ENCODE measurements at regions not wholly inside any gene's neighbourhood (a gene's known extent, or its start where the extent isn't known, plus 50 kb on each side); places are given as distances from the start of the nearest gene placed in this dataset.
"Not testable (repeated sequence)": the region's sequence is repeated elsewhere in the genome, so short reads cannot be mapped to it uniquely, and the experiment has no call there.

DNA sequence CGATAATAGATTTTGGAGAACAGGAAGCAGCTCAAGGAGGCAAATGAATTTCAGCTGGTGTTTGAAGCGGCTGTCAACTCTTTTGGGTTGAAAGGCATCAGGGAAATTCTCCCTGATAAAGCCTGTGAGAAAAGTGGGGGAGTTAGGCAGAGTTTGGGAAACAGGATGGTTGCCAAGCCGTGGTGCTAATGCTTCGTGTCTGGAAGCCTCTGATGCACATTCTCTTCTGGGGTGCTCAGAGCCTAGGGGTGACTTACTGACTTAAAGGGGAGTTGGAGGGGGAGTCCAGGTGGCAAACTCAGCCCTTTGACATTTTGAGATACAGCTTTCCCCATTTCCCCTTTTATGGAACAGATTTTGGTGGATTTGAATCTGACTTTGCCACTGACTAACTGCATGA lies 202.5 kb upstream of the CLINT1 start:
- DNase-seq (ENCODE audit: low spot score) = no peak

DNA sequence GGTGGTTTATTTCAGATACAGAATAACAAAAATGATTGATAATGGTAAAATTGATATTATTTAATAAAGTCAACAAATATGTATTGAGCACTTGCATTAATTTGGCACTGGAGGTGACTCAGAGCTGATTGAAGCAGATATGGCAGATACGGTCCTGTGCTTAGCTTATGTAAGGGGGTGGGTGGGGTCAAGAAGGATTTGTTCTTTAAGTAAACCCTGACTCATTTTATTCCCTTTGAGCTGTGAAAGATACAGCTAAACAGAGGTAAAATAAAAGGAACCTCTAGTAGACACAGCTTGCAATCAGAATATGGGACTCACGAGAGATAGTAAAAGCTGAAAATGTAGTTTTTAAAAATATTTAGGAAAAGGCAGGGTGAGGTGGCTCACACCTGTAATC lies 201.3 kb upstream of the CLINT1 start:
- no peak for DNase-seq (ENCODE audit: low spot score)

DNA sequence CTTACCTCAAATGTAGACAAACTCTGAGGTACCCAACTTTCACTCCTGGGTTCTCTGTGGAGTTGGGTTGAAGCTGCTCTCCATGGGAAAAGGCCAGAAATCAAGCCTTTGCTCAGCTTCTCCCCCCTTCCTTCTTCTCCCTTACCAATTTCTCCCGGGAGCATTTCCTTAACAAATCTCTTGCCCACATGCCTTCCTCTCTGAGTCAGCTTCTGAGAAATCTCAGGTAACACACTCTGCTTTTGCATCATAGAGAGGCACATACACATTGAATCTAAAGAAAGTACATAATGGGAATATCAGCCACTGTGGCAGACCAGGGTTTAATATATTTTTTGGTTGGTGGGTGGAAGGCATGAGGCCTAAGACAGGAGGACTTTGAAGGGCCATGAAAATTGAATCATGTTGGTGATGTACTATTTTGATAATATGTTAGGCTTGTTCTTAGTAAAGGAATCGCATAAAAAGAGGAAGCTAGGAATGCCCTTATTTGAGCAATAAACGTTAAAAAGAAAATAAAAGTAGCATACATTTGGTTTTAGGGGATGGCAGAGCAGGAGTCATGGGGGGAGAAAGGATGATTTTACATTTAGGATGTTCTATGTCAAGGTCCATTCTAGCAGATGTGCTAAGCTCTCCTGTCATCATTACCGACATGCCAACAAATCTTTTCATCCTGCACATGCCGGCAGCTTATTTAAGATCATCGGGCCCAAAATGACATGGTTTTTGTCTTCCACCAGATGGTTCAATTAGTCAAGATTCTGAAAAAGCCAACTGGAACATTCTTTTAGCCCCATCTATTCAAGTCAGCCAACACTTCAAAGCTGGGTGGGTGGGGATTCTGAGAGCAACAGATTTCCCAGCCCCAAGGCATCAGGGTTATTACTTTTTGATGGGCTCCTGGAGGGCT lies 199.5 kb upstream of the CLINT1 start:
- no peak for DNase-seq (ENCODE audit: low spot score)

DNA sequence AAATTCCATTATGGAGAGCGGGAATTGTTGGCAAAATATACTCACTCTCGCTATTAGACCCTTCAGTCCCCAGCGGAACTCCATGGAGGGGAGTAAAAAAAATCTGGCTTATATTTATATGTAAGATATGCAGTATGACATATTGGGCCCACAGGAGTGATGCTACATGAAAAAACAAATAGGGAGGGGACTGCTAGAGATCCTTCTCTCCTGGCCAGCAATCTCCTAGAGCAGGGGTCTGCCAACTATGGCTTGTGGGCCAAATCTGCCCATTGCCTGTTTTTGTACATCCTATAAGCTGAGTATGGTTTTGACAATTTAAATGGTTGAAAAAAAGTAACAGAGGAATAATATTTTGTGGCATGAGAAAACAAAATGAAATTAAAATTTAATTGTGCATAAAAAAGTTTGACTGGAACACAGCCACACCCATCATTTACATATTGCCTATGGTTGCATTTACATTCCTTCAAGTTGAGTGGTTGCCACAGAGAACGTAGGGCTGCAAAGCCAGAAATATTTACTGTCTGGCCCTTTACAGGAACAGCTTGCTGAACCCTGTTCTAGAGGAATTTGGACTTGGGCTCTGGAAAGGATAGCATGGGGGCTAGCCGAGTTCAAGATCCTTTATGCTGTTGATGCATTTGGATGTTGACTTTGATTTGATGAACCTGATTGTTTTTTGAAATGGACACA lies 197.3 kb upstream of the CLINT1 start:
- DNase-seq (ENCODE audit: low spot score) = no peak

DNA sequence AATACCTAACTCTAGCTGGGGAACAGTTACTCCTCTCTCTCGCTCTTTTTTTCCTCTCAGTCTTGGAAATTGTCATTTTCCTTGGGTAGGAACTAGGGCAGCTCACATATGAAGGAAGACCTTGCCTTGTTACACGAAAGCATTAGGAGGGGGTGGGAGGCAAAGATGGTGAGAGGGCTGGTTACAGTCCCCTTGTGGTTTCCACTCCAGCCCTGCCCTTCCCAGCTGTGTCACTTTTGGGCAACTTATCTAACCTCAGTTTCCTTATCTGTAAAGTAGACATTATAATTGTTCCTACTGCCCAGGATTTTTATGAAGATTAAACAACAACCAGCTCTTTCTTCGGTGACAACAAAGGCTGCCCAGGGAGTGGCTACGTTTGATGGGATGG lies 196.2 kb upstream of the CLINT1 start:
- no peak for DNase-seq (ENCODE audit: low spot score)

DNA sequence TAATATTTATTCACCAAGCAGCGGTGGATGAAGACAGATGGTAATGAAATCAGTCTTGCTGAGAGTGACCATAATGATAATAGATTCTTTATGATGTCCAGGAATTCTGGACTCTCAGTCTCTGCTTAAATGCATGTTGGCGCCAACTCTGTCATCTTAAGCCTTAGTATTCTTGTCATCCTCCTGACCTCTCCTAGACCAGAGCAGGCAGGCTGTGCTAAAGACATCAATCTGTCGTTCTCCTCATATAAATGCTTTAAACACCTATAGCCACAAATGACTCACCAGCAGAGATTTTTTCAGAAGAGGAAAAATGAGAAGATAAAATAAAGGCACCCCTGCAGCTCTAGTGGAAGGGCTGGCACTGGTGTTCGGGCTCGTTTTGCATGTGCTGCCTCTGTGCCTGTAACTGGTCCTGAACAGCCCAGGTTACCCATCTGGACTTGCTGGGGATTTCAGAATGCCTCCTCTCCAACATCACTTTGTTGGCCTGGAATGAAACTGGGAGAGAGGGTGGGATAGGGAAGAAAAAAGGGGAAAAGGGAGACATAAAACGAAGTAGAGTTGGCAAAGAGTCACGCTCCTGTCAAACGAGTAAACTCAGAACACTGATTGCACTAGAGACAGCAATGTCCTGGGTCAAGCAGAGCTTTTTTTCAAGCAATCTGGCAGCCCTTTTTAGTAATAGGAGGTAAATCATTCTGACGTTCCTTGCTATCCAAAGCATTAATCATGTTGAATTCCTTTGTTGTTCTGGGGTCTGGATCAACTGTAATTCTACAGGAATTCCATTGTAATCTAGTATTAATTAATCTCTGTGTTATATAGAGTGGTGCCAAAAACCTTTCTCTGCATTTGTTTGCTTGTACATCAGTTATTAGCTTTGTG lies 195.5 kb upstream of the CLINT1 start:
- no peak for DNase-seq (ENCODE audit: low spot score)

DNA sequence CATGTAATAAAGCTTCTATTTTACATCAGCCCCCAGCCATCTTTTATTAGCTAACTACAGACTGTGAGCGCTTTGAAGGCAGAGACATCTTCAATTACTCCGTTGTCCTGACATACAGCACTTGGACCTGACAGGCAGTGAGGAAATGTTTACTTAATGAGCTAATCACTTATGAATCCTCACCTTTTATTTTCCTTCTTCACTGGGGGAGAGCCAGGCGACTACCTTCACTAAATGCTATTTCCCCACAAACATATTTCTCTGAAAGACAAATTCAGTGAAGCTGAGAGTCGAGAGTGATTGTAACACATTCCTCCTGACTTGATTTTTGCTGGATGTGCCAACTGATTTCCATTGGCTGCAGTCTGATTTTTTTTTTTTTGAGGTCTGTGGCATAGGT lies 192.1 kb upstream of the CLINT1 start:
- DNase-seq (ENCODE audit: low spot score) = no peak

DNA sequence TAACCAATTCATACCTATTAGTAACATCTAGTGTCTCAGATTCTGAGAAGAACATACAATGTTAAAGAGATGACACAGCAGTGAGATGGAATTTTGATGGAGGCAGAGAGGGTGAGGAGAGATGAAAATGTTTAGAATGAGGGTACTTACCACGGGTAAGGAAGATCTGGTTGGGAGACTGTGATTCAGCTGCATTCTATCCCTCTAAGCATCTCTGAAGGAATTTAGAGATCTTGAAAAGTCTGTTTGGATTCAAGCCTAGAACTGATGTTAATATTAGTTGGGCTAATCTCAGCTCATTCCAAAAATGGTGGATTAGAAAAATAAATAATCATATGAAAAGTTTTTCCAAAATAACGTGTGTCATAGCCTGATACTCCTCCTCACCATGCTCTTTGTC lies 191.5 kb upstream of the CLINT1 start:
- DNase-seq (ENCODE audit: low spot score) = no peak

DNA sequence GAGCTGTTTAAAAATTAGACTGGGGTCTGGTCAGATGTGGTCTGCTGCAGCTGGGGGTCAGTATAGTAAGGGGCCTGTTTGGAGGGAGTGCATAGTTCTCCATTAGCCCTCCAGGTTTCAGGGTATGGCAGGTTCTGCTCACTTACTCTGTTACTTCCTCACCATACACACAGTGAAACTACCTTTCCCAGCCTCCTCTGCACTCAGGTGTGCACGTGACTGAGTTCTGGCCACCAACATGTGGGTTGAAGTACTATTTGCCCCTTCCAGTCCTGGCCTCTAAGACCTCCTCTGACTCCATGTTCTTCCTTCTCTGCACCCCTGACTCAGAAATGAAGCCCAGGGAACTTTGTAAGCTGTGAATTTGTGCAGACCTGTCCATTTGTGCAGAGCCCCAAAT lies 190.5 kb upstream of the CLINT1 start:
- no peak for DNase-seq (ENCODE audit: low spot score)

DNA sequence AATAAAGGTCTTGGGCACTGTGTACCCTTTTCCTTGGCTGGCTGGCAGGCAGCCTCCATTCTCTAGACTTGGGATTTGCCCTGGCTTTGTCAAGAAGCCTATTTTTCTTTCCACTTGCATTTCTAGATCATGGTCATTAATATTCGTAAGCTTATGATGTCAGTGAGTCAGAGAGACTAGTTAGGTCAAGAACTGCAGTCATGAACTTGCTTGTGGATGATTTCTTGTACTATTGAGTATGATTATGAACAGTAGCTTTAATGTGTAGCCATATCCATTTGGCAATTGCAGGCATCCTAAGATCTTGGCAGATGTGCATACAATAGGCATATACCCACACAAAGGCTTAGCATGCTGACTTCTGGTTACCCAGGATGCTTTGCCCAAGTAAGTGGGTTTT lies 186.8 kb upstream of the CLINT1 start:
- DNase-seq (ENCODE audit: low spot score) = no peak

DNA sequence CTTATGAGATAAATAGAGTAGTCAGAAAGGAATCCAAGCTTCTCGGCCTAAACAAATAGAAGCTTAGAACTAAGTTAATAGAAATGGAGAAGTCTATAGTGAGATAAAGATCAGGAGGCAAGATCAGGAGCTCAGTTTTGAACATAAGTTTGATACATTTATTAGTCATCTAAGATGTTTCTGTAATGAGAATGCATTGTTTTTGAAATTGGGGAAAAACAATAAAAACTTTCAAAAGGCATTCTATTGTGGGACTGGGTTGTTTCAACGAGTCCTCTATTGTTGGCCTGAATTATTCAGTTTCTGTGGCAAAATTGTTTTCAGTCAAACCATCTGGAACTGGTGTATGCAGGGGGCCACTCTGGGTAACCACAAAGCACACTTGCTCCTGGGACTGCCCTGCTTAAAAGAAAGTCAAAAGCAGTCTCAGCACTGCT lies 181.0 kb upstream of the CLINT1 start:
- no peak for DNase-seq (ENCODE audit: low spot score)

DNA sequence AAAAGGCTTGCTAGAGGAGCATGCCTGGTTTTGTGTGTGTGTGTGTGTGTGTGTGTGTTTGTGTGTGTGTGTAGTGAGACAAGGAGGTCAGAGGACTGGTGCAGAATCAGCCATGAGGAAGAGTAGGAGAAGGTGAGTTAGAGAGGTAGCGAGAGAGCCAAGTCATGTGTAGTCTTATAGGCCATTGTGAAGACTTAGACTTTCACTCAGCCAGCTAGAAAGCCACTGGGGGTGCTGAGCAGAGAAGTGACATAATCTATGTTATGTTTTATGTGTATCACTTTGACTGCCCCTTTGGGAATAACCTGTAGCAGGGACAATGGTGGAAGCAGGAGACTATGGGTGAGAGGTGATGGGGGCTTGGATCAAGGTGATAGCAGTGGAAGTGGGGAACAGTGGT lies 180.5 kb upstream of the CLINT1 start:
- no peak for DNase-seq (ENCODE audit: low spot score)

DNA sequence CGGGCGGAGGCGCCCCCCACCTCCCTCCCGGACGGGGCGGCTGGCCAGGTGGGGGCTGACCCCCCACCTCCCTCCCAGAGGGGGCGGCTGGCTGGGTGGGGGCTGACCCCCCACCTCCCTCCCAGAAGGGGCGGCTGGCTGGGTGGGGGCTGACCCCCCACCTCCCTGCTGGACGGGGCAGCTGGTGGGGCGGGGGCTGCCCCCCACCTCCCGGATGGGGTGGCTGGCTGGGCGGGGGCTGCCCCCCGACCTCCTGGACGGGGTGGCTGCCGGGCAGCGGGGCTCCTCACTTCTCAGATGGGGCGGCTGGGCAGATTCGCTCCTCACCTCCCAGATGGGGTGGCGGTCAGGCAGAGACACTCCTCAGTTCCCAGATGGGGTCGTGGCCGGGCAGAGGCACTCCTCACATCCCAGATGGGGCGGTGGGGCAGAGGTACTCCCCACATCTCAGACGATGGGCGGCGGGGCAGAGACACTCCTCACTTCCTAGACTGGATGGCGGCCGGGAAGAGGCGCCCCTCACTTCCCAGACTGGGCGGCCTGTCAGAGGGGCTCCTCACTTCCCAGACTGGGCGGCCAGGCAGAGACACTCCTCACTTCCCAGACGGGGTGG lies 178.1 kb upstream of the CLINT1 start:
- not testable (repeated sequence) for DNase-seq (ENCODE audit: low spot score)

DNA sequence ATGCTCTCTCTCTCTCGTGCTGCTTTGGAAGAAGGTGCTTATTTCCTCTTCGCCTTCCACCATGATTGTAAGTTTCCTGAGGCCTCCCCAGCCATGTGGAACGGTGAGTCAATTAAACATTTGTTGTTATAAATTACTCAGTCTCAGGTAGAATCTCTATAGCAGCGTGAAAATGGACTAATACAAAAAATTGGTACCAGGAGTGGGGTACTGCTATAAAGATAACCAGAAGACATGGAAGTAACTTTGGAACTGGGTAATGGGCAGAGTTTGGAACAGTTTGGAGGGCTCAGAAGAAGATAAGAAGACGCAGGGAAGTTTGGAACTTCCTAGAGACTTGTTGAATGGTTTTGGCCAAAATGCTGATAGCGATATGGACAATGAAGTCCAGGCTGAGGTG lies 175.6 kb upstream of the CLINT1 start:
- not testable (repeated sequence) for DNase-seq (ENCODE audit: low spot score)

DNA sequence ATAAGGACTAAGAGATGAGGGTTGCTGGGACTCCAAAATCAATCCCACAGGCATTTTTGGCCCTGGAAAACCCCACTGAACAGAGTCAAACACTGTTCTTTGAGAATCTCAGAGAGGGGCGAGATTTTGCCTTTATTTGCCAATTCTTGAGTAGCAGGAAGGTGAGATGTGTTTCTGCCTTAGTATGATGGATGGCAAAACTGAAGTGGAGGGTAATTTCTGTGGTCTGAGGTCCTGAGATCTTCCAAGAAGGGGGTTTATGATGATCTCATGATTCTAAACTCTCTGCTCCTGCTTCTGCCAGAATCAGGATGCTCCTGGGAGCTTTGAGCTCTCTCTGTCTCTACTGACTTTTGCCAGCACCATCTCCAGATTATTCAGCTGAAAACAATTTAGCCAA lies 174.8 kb upstream of the CLINT1 start:
- no peak for DNase-seq (ENCODE audit: low spot score)

DNA sequence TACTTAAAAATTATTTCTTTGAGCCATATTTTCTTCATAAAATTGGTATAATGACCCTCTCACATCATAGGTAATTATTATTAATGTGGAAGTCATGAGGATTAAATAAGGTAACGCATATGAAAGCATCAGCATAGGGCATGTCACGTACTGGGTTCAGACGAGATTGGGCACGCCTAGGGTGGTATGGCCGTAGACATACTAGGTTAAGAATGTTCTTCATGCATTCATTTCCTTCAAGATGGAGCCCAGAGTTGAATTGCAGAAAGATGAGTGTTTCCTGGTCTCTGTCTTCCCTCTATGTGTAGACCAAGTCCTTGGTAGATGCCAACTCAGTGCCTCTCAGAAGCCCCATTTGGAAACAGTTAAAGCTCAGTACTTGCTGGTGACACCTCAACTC lies 174.1 kb upstream of the CLINT1 start:
- DNase-seq (ENCODE audit: low spot score) = no peak

DNA sequence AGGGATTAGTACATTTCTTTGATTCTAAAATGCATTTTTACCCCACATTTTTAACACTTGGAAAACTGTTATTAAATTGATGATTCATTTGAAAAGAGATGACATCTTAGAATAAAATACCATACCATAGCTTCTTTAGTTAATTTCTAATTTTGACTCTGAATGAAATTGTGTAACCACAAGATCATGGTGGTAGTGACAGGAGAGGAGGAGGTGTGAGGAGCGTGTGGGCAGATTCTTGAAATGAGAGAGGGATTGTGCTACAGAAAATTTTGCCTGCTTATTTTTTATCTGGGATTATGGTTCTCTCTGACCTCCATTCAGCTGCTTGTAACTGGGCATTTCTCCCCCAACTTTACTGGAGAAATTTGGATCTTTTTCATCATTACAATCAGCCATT lies 173.3 kb upstream of the CLINT1 start:
- DNase-seq (ENCODE audit: low spot score) = peak; percentile 61

DNA sequence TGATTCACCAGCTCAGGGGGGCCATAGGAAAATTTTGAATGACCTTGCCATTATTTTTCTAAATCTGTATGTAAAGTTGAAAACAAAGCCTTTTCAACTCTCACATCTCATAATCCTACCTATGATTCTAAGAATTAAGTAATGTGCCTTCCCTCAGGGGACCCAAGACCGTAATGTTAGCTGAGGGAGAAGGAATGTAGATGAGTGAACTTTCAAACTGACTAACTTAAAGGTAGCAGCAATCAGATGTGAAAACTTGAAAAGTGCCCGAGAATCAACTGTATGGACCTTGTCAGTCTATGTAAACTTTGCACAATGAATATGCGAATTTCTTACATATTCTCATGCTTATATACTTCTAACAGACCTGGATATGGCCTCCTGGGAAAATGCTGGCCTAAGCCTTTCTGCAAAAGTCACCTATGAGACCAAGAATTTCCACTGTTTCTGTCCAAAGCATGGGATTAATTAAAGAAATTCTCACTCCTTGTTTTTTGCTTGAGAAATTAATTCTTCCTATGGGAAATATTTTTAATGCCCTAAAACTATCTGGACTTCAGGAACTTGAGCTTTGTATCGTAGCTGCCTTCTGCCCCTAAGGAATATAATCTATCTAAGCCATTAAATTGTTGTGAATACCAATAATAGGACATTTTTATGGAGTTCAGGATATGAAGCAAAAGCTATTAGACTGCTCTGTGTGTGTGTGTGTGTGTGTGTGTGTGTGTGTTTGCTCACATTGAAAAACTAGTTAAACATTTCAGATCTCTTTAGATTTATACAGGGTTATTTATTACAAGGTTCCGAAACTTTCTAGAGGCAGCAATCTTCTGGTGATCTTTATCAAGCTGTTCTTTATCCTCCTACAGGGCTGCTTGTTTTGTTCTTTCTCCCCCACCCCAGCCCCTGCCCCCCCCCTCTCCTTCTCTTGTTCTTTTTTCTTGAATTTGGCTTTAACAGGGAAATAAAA lies 169.1 kb upstream of the CLINT1 start:
- DNase-seq (ENCODE audit: low spot score) = no peak

DNA sequence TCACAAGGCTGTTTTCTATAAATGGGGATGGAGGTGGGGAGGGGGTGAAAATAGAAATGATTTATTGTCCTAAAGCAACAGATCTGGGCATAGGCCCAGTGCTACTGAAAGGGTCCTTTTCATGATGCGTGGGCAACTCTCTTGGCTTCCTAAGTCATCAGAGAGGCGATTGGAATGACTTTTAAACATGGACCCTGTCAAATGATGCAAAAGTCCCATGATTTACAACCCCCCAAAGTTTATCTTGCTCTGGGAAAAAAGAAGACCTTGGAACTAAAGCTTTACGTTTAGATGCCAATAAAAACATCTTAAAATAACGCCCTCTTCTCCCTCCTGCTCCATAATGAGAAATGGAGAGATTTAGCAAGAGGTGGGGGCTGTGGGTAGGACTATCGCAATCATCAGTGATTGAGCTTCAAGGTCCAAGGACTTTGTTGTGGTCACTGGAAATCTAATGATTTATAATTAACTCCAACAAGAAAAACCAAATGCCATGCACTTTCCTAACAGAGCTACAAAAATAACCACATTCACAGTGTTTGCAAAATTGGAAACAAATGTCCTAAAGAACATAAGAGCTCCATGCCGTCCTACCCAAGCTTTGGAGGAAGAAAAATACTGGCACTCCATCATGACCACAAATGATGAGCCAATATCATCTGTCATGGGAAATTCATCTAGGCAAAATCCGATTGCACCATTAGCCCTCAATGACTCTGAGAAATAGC lies 167.5 kb upstream of the CLINT1 start:
- DNase-seq (ENCODE audit: low spot score) = peak; percentile 60

DNA sequence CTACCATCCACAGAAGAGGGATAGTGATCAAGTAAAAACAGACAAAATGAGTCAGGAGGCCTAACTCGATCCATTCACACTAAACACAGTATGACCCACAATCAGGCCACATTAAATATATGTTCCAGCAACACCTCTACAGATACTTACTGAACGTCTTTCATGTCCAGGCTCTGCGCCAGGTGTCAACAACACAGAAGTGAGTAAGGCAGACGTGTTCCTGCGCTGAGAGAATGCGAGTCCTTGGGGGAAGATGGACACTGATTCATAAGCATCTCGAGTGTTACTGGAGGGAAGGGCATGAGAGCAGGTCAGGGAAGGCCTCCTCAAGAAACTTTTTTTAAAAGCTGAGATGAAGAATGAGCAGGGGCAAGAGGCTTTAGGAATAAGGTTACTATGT lies 164.3 kb upstream of the CLINT1 start:
- DNase-seq (ENCODE audit: low spot score) = no peak
